Sigmoid colon (tissue), 6 donors: ENCODE measurements at regions not wholly inside any gene's neighbourhood (a gene's known extent, or its start where the extent isn't known, plus 50 kb on each side); places are given as distances from the start of the nearest gene placed in this dataset.

Experiments used
- DNase-seq: peaks from one replicate; pipeline ENCODE4 v3.0.0-alpha.2; 2019
- H3K27ac ChIP-seq, 4 donors: fragments of 200-600 bp; sonication (generic); one replicate each; pipeline ENCODE4 v1.5.1; 2016 to 2019; ENCODE audit warnings: mild to moderate bottlenecking in 1 of 4
- H3K27me3 ChIP-seq, 3 donors: fragments of 200-600 bp; sonication (generic); one replicate each; pipeline ENCODE4 v1.5.1; 2019; ENCODE audit warnings: mild to moderate bottlenecking in 1 of 3
- H3K36me3 ChIP-seq, 4 donors: fragments of 200-600 bp; sonication (generic); one replicate each; pipeline ENCODE4 v1.5.1; 2016 to 2019
- H3K4me1 ChIP-seq, 4 donors: fragments of 200-600 bp; sonication (generic); one replicate each; pipeline ENCODE4 v1.5.1; 2017 to 2019
- H3K4me3 ChIP-seq, 4 donors: fragments of 200-600 bp; sonication (generic); one replicate each; pipeline ENCODE4 v1.5.1; 2017 to 2019; ENCODE audit warnings: mild to moderate bottlenecking in 2 of 4, moderate library complexity in 1 of 4
- H3K9me3 ChIP-seq, 4 donors: fragments of 200-600 bp in 3 of 4; sonication (generic) in 3 of 4; one replicate each; pipeline versions ENCODE4 v1.5.1 to v1.6.1; 2013 to 2019
- CTCF ChIP-seq, 4 experiments: fragments of 450-650 bp in 3 of 4; fragments of 200-600 bp in 1 of 4; IDR thresholded peaks; one replicate each; pipeline ENCODE4 v1.5.1; 2016 to 2019; ENCODE audit warnings: antibody characterized with exemption in 4 of 4, mild to moderate bottlenecking in 3 of 4, moderate library complexity in 2 of 4
- EP300 ChIP-seq, 4 donors: sonication (generic); formaldehyde crosslinking; IDR thresholded peaks; one replicate each; pipeline ENCODE4 v1.6.1; 2017; ENCODE audit warnings: antibody characterized with exemption in 4 of 4
- POLR2A ChIP-seq, 2 donors: fragments of 450-650 bp; IDR thresholded peaks; one replicate each; pipeline ENCODE4 v1.6.1; 2016; ENCODE audit warnings: antibody characterized with exemption in 2 of 2, mild to moderate bottlenecking in 2 of 2, moderate library complexity in 2 of 2
- POLR2AphosphoS5 ChIP-seq, 4 donors: sonication (generic); formaldehyde crosslinking; IDR thresholded peaks; one replicate each; pipeline ENCODE4 v1.6.1; 2017; ENCODE audit warnings: antibody characterized with exemption in 4 of 4
- WGBS, 2 donors: extraction: QIAGEN DNeasy Blood & Tissue Kit; methylation state at CpG; one replicate each; pipeline ENCODE4 v1.1.7; 2013; 5-methylcytosine and 5-hydroxymethylcytosine counted together
- intact Hi-C: fragments of 100-400 bp; cut with DNase I; formaldehyde crosslinking; loops from one replicate; pipeline ENCODE4 v1.15.1; 2023
- donor health status: healthy with polysubstance abuse.
- donor health status: healthy.

GRCh38 chr14:22337938-22338337 is 251.1 kb downstream of the DAD1 start:
- Histone ChIP-seq H3K36me3 (no peaks in the 10 kb centered on the region), H3K4me1 (peaks cover 0 to 22% (median 7%) of the 10 kb centered on the region in 4 donors), H3K27ac (peak overlapping the region; percentile 52 to 64 (median 58)), H3K9me3 (no peaks in the 10 kb centered on the region), H3K4me3 (no peak overlapping the region), H3K27me3 (no peaks in the 10 kb centered on the region)
- TF ChIP-seq EP300 (IDR thresholded peaks at IDR 0.05) = no peak
- intact Hi-C loops = no loop called here
- WGBS, 2 donors = 52 to 69% methylated on average over 3 of the region's 3 CpGs
- no peak for DNase-seq

- Histone ChIP-seq H3K36me3 (no peaks in the 10 kb centered on the region), H3K27ac (peak overlapping the region in 2 of 4 donors; percentile 56 to 64), H3K27me3 (no peaks in the 10 kb centered on the region), H3K4me1 (peaks cover 0 to 22% (median 7%) of the 10 kb centered on the region in 4 donors), H3K9me3 (no peaks in the 10 kb centered on the region), H3K4me3 (no peak overlapping the region)
- WGBS, 2 donors = 78 to 83% methylated on average over 1 of the region's 1 CpG
- no peak for DNase-seq
- TF ChIP-seq POLR2A (IDR thresholded peaks at IDR 0.05) (no peak), CTCF (IDR thresholded peaks at IDR 0.05) (no peak), POLR2AphosphoS5 (IDR thresholded peaks at IDR 0.05) (no peak)
- intact Hi-C loops = no loop called here
These were observed 251.5 kb downstream of the DAD1 start for GRCh38 chr14:22337521-22337920.

GRCh38 chr14:22336031-22336430 is 253.0 kb downstream of the DAD1 start:
- TF ChIP-seq POLR2AphosphoS5 (IDR thresholded peaks at IDR 0.05) = no peak
- no peak for TF ChIP-seq POLR2A (IDR thresholded peaks at IDR 0.05)
- no peak for TF ChIP-seq CTCF (IDR thresholded peaks at IDR 0.05)
- WGBS, 2 donors = 84 to 91% methylated on average over 6 of the region's 6 CpGs
- H3K4me1 ChIP-seq = peaks cover 0 to 22% (median 7%) of the 10 kb centered on the region in 4 donors
- H3K9me3 ChIP-seq = no peaks in the 10 kb centered on the region
- H3K4me3 ChIP-seq = no peak overlapping the region
- no peaks in the 10 kb centered on the region for H3K27me3 ChIP-seq
- intact Hi-C loops = no loop called here
- no peak for DNase-seq
- no peaks in the 10 kb centered on the region for H3K36me3 ChIP-seq
- H3K27ac ChIP-seq = no peak overlapping the region

- WGBS, 2 donors = 54 to 79% methylated on average over 4 of the region's 4 CpGs
- H3K27ac ChIP-seq = no peak overlapping the region
- no peaks in the 10 kb centered on the region for H3K36me3 ChIP-seq
- no peak overlapping the region for H3K4me3 ChIP-seq
- no peaks in the 10 kb centered on the region for H3K27me3 ChIP-seq
- peaks cover 0 to 18% (median 6%) of the 10 kb centered on the region in 4 donors for H3K4me1 ChIP-seq
- TF ChIP-seq POLR2AphosphoS5 (IDR thresholded peaks at IDR 0.05) (no peak), CTCF (IDR thresholded peaks at IDR 0.05) (no peak)
- peaks cover 0 to 3% (median 0%) of the 10 kb centered on the region in 4 donors for H3K9me3 ChIP-seq
- DNase-seq = no peak
- intact Hi-C loops = no loop called here
These were observed 254.4 kb downstream of the DAD1 start for GRCh38 chr14:22334627-22335026.

- peaks cover 0 to 6% (median 0%) of the 10 kb centered on the region in 4 donors for H3K9me3 ChIP-seq
- TF ChIP-seq EP300 (IDR thresholded peaks at IDR 0.05) (no peak), POLR2A (IDR thresholded peaks at IDR 0.05) (no peak)
- H3K4me1 ChIP-seq = peaks cover 0 to 14% (median 4%) of the 10 kb centered on the region in 4 donors
- H3K36me3 ChIP-seq = no peaks in the 10 kb centered on the region
- no peak for DNase-seq
- no peaks in the 10 kb centered on the region for H3K27me3 ChIP-seq
- 15 to 56% methylated on average over 4 of the region's 4 CpGs for WGBS, 2 donors
- H3K27ac ChIP-seq = no peak overlapping the region
- H3K4me3 ChIP-seq = no peak overlapping the region
- intact Hi-C loops = no loop called here
These were observed 254.8 kb downstream of the DAD1 start for GRCh38 chr14:22334275-22334577.

GRCh38 chr14:22333422-22334274 is 255.4 kb downstream of the DAD1 start:
- intact Hi-C loops = no loop called here
- TF ChIP-seq POLR2A (IDR thresholded peaks at IDR 0.05) = no peak
- no peak for TF ChIP-seq EP300 (IDR thresholded peaks at IDR 0.05)
- peak in 1 of 4 donors; percentile 37 for TF ChIP-seq POLR2AphosphoS5 (IDR thresholded peaks at IDR 0.05)
- 21 to 52% methylated on average over 6 of the region's 6 CpGs for WGBS, 2 donors
- Histone ChIP-seq H3K27me3 (no peaks in the 10 kb centered on the region), H3K9me3 (peaks cover 0 to 6% (median 0%) of the 10 kb centered on the region in 4 donors), H3K4me1 (peaks cover 0 to 9% (median 0%) of the 10 kb centered on the region in 4 donors), H3K4me3 (no peak overlapping the region), H3K27ac (no peak overlapping the region), H3K36me3 (no peaks in the 10 kb centered on the region)
- DNase-seq = no peak
